CD4-positive, alpha-beta T cell treated with Interleukin-6 for 4 hours (primary cell): ENCODE measurements at regions not wholly inside any gene's neighbourhood (a gene's known extent, or its start where the extent isn't known, plus 50 kb on each side); places are given as distances from the start of the nearest gene placed in this dataset.

Experiments used
- DNase-seq: peaks from one replicate; pipeline ENCODE4 v3.0.0-alpha.2; 2020; ENCODE audit warnings: mixed read lengths

GRCh38 chr20:51121901-51122412 is 99.0 kb upstream of the KCNG1 start:
- no peak for DNase-seq

DNA sequence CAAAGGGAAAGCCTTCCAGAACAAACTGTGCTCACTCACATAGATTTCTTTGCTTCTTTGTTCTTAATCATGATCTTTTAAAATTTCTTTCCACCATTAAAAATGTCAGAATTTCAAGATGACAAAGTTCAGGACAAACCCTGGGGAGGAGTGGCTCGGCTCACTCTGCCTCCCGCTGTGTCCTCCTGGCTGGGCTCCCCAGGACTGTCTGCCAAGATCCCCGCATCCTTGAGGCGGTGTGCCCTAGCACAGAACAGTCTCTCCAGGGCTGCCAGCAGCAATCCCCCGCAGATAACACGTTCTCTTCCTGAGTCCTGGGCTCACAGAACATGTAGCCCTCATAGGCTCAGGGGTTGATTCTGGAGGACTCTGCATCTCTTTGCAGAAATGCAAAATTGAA is 98.4 kb upstream of the KCNG1 start:
- DNase-seq = no peak

DNA sequence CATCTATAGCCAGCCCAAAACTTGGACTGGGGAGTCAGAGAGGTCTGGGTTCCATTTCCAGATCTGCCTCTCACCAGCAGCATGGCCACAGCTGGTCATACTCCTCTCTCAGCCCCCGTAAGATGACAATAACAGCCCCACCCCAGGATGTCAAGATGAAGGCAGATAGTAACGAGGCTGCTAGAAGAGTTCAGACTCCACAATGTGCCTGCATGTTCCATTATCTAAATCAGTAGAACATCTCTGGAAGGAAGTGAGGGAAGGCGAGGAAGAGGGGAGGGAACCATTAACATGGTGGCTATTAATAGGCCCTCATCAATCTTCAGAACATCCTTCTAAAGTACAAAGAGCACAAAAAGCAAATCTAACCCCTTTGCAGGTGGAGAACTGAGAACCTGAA is 98.0 kb upstream of the KCNG1 start:
- no peak for DNase-seq

DNA sequence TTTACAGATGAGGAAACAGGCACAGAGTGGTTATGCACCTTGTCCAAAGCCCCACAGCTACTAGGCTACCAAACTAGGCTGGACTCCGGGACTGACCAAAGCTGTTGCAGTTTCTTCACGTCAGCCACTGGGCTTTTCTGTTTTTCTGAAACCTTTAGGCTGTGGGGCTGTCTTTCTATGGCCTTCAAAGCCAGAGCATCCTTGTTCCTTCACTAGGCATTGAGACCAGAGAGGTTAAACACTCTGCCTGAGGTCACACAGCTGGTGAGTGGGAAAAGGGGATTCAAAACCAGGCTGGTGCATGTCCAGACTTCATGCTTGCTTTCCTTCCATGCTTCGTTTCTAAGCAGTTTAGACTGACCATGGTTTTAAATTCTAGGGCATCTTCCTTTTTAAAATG is 97.5 kb upstream of the KCNG1 start:
- DNase-seq = no peak

- DNase-seq = no peak
These were observed 97.0 kb upstream of the KCNG1 start for GRCh38 chr20:51119914-51120313.

DNA sequence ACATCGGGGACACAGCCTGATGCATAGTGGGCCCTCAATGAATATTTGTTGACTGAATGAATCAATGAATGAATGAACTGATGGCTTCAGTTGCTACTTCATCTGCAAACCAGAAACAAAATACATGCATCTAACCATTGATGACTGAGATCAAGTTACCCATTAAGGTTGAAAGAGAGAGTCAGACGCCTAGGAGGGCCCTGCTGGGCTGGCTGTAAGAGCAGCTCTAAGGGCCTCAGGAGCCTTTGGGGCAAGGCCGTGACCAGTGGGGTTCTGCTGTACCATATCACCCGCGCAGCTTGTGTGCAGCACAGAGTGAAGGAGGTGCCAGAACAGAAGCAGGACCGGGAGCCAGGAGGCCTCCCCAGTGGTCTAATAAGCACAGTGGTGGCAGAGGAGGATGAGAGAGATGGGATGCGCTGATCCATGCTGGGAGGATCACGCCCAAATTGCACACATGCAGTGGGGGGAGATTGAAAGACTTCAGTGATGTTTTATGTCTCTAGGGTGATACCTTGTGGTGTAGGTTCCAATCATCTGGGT is 96.1 kb upstream of the KCNG1 start:
- no peak for DNase-seq

- DNase-seq = no peak
These were observed 95.3 kb upstream of the KCNG1 start for GRCh38 chr20:51118216-51118615.

GRCh38 chr20:51116765-51117686 is 94.1 kb upstream of the KCNG1 start:
- no peak for DNase-seq

- no peak for DNase-seq
These were observed 88.4 kb upstream of the KCNG1 start for GRCh38 chr20:51111290-51111689.

DNA sequence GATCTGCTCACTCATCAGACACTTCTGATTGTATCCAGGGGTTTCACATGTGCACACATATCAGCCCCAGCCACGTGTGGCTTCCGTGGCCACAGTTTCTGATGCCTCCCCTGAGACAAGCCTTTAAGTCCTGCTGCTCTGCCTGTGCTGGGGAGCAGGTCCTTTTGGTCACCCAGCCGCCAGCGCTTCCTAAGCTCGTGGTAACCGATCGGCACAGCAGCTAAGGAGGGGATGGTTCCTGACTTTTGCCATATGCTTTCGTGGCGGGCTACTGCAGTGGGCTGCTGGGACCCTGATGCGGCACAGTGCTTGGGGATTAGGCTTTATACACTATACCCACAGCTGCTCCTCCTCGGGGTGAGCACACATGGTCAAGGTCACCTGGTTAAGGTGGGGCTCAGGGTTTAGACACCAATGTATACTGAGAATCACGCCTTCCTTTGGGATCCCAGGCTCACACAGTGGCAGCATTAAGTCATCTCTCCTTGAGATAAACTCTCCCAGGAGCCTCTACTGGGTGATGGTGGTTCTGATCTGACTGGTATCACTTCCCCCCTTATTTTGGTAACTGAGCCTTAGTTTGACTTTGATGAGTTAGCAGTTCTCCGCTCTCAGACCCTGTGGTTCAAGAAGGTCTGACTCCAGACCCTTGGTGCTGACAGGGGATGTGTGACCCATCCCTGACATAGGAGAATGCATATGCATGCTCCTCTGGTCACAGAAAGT is 85.9 kb upstream of the KCNG1 start:
- DNase-seq = no peak

DNA sequence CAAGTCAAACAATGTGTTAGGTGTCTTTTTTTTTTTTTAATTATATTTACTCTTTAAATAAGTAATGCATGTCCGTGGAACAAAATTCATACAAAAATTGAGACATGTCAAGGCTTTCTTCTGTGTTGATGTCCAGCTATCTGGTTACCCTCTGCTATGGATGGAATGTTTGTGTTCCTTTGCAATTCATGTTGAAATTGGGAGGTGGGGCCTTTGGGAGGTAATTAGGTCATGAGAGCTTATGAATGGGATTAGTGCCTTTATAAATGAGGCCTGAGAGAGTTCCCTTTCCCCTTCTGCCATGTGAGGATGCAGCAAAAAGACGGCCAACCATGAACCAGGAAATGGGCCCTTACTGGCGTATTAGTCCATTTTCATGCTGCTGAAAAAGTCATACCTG is 83.1 kb upstream of the KCNG1 start:
- no peak for DNase-seq

DNA sequence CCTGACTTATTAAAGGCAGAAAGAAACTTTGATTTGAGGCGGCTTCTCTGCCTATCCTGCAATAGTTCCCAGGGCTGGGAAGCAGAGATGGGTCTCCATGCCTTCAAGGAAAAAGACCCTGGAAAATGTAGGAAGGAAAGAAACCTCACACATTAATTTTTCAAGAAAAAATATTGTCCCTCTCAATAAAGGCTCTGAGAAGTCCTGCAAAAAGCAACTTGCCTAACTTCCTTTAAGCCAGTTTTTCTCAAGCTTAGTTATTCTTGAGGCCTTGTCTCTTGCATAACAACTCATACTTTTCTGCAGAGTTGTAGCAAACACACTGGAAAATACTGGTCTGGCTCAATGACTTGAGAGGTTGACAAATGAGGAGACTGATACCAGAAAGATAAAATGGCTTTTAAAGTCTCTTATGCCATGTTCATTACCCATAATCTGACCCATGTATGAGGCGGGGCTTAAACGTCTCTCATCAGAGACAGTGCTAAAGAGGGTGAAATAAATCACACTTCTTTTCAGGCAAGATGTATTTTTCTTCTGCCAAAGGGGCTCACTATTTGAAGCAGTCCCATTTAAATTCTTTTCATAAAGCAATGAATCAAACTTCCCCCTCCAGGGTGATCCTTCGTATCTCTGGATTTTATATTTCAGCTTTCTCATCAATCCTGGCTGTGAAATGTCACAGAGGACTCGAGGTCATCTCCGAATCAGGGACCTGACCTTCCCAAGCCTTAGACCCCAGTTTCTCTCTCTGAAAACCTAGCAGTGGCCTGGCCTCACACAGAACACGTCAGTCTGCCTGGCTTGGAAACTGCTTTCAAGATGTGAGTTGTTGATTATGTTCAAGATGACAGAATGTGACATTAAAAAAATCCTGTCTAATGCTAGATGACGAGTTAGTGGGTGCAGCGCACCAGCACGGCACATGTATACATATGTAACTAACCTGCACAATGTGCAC is 82.3 kb upstream of the KCNG1 start:
- DNase-seq = no peak

DNA sequence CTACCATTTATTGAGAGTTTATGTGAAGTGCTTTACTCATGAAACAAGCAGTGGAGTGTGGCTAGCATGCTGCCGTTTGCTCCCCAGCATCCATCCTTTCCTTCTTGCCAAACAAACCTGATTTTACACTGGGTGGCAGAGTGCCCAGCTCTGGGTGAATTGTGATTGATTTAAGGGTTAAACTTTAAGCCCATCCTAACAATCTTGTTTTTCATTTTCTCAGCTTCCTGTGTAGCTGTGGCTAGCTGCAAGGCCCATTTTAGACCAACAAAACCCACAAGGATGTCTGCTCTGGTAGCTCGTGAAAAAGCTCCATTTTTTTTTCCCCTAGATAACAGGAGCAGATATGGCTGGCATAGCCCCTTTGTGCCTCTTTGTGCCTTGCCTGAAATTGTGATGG is 77.7 kb upstream of the KCNG1 start:
- DNase-seq = no peak

- no peak for DNase-seq
These were observed 75.4 kb upstream of the KCNG1 start for GRCh38 chr20:51098284-51098810.

- DNase-seq = no peak
These were observed 74.6 kb upstream of the KCNG1 start for GRCh38 chr20:51097351-51098120.

DNA sequence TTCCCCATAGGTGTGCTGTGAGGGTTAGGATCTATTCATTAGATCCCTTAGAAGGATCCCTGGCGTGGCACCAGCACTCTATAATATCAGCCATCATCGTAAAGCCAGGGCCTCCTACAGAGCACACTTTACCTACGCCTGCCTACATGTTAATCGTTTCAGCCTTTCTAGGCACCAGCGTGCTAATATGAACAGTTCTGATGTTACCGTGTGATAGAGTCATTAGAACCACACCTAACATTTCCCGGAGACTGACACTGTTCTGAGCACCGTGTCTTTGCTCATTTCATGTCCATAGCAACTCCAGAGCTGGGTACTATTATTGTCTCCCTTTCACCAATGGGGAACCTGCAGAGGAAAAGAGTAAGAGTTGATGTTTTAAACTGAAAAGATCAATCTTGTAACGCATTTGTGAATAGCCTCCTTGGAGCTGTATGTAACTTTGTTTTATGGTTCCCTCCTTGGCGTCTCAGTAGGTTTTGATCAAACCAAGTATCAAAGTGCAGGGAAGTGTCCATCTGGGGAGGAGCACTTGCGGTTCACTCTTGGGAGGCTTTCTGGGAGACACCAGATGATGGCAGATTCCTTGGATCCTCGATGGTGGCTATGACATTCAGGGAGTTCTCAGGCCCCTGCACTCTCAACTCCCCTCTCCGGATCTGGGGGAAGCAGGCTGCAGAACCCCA is 73.8 kb upstream of the KCNG1 start:
- DNase-seq = no peak

DNA sequence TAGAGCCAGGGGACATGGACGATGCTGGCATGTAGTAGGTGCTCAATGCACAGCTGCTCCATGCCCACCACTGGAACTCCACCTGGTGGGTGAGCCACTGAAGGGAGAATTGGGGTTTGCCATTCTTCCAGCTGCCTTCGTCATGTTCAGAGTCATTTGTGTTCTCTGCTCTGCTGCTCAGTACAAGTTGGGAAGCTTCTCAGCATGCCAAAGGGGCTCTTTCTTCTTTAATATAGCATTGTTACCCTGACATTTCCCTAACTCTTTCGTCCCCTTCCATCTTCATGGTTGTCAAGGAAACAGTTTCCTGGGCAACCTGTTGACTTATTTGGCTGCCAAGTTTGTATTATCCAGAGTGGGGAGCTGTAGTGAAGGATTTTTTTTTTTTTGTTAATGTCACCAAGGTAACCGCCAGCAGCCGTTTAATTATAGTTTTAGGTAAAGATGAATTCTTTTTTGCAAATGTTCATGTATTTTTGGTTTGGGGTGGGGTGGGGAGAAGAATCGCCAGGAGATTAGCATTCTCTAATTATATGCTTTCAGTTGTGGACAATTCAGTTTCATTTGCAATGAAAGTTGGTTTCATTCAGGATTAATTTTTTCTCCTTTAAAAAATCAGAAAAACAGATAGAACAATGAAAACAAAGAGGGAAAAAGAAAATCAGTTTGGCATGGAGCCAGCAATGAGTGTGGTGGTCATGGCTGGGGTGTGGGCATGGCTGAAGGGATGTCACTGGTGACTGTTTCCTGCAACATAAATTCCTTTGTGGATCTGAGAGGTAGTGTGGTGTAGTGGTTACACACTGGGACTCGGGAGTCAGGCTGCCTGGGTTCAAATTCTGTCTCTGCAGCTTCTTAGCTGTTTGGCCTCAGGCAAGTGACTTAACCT is 73.0 kb upstream of the KCNG1 start:
- DNase-seq = no peak

DNA sequence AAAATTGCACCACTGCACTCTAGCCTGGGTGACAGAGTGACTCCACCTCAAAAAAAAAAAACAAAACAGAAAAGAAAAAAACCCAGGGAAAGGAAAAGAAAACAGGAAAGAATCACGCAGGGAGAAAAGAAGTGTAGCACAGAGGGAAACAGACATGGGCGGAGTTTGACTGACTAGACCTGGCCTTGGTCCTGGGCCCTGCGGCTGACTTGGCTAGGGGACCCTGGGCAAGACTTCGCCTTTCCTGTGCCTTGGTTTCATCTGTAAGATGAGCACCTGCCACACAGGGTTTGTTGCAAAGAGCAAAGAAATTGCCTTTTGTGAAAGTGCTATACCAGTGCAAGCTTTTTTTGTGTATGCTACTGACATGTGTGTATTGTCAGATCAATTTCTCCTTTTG is 71.3 kb upstream of the KCNG1 start:
- DNase-seq = no peak

- DNase-seq = no peak
These were observed 70.4 kb upstream of the KCNG1 start for GRCh38 chr20:51093240-51093763.

DNA sequence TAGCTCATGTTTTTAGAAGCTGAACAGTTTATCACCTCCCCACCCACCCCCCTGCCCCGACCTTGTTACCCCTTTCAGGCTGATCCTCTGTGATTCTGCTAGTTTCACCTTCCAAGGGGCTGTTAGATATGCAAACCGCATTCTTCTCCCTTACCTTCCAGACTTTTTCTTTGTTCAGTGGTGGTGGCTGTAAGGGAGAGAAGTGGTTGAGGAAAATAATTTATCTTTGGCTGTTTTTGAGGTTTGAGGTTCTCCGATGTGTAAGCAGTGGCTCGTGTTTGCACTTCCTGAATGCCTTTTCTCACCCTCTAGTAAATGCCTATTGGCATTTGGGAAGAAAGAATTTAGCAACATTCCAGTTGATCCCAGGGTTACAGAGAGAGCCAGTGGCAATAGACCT is 69.4 kb upstream of the KCNG1 start:
- no peak for DNase-seq
